ENCODE measurements at regions not wholly inside any gene's neighbourhood (a gene's known extent, or its start where the extent isn't known, plus 50 kb on each side); places are given as distances from the start of the nearest gene placed in this dataset.
"Not testable (repeated sequence)": the region's sequence is repeated elsewhere in the genome, so short reads cannot be mapped to it uniquely, and the experiment has no call there.

GRCh38 chr1:82367456-82367855 is 566.7 kb downstream of the ADGRL2 start:
- in situ Hi-C loops (cut with MboI; ENCODE audit: low pct_ligation_motif_present in 1 of 4, low pct_unique_long_range_greater_than_20kb in 1 of 4, low sequenced_read_pairs in 3 of 4), result no loop called here
- Histone ChIP-seq H3K4me3 (no peak overlapping the region), H3K27ac (no peak overlapping the region), H3K9me3 (no peaks in the 10 kb centered on the region), H3K4me1 (no peaks in the 10 kb centered on the region), H3K27me3 (no peaks in the 10 kb centered on the region), H3K36me3 (no peaks in the 10 kb centered on the region)
- no peak for DNase-seq
- TF ChIP-seq POLR2AphosphoS5 (IDR thresholded peaks at IDR 0.05) (no peak), POLR2A (IDR thresholded peaks at IDR 0.05) (no peak), EP300 (IDR thresholded peaks at IDR 0.05; ENCODE audit: low read depth) (no peak)
- TF ChIP-seq, protein P1, sequence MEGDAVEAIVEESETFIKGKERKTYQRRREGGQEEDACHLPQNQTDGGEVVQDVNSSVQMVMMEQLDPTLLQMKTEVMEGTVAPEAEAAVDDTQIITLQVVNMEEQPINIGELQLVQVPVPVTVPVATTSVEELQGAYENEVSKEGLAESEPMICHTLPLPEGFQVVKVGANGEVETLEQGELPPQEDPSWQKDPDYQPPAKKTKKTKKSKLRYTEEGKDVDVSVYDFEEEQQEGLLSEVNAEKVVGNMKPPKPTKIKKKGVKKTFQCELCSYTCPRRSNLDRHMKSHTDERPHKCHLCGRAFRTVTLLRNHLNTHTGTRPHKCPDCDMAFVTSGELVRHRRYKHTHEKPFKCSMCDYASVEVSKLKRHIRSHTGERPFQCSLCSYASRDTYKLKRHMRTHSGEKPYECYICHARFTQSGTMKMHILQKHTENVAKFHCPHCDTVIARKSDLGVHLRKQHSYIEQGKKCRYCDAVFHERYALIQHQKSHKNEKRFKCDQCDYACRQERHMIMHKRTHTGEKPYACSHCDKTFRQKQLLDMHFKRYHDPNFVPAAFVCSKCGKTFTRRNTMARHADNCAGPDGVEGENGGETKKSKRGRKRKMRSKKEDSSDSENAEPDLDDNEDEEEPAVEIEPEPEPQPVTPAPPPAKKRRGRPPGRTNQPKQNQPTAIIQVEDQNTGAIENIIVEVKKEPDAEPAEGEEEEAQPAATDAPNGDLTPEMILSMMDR (IDR thresholded peaks at IDR 0.05), result no peak
- WGBS, 2 donors (ENCODE audit: low coverage in 1 of 2), result 84 to 95% methylated on average over 2 of the region's 2 CpGs
- intact Hi-C loops (cut with DNase I; ENCODE audit: low total_unique reads), result no loop called here

DNA sequence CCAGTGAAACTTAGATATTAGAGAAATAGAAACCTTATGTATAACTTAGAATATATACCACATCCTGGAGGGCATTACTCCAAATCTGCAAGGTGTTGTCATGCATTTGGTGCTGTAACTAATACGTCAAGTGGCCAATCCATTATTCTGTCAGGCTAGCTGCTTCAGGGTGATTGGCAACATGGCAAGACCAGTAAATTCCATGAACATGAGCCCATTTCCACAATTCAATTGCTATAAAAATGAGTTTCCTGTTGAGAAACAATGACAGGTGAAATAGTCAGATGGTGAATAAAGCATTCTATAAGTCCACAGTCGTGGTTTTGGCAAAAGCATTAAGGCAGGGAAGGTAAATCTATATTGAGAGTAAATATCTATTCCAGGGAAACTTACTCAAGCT is 566.0 kb downstream of the ADGRL2 start:
- in situ Hi-C loops (cut with MboI; ENCODE audit: low pct_ligation_motif_present in 1 of 4, low pct_unique_long_range_greater_than_20kb in 1 of 4, low sequenced_read_pairs in 3 of 4), result no loop called here

GRCh38 chr1:82359541-82359940 is 558.8 kb downstream of the ADGRL2 start:
- H3K27ac ChIP-seq; intact Hi-C loops (cut with DNase I; ENCODE audit: low total_unique reads); H3K4me1 ChIP-seq; DNase-seq; H3K9me3 ChIP-seq; H3K36me3 ChIP-seq; H3K27me3 ChIP-seq; in situ Hi-C loops (cut with MboI; ENCODE audit: low pct_ligation_motif_present in 1 of 4, low pct_unique_long_range_greater_than_20kb in 1 of 4, low sequenced_read_pairs in 3 of 4); H3K4me3 ChIP-seq: not testable (repeated sequence)
- WGBS, 2 donors (ENCODE audit: low coverage in 1 of 2), result 75 to 96% methylated on average over 4 to 5 of the region's 5 CpGs

More for the DNA sequence above, 566.0 kb downstream of the ADGRL2 start:
- intact Hi-C loops (cut with DNase I; ENCODE audit: low total_unique reads), result no loop called here
- Histone ChIP-seq H3K27me3 (no peaks in the 10 kb centered on the region), H3K4me3 (no peak overlapping the region), H3K36me3 (no peaks in the 10 kb centered on the region), H3K27ac (no peak overlapping the region), H3K4me1 (no peaks in the 10 kb centered on the region), H3K9me3 (no peaks in the 10 kb centered on the region)
- DNase-seq, result no peak
- TF ChIP-seq EP300 (IDR thresholded peaks at IDR 0.05; ENCODE audit: low read depth) (no peak), POLR2A (IDR thresholded peaks at IDR 0.05) (no peak), POLR2AphosphoS5 (IDR thresholded peaks at IDR 0.05) (no peak)
- TF ChIP-seq, protein P1 (IDR thresholded peaks at IDR 0.05), result no peak
- WGBS, 2 donors (ENCODE audit: low coverage in 1 of 2), result 71 to 73% methylated on average over 2 of the region's 2 CpGs

- H3K4me3 ChIP-seq; H3K27ac ChIP-seq; H3K27me3 ChIP-seq; intact Hi-C loops (cut with DNase I; ENCODE audit: low total_unique reads); H3K36me3 ChIP-seq; H3K4me1 ChIP-seq; H3K9me3 ChIP-seq; DNase-seq; in situ Hi-C loops (cut with MboI; ENCODE audit: low pct_ligation_motif_present in 1 of 4, low pct_unique_long_range_greater_than_20kb in 1 of 4, low sequenced_read_pairs in 3 of 4): not testable (repeated sequence)
- WGBS, 2 donors (ENCODE audit: low coverage in 1 of 2), result 67 to 84% methylated on average over 4 of the region's 4 CpGs
Observed at GRCh38 chr1:82358706-82359105, 558.0 kb downstream of the ADGRL2 start.

- 81 to 86% methylated on average over 3 to 5 of the region's 5 CpGs for WGBS, 2 donors (ENCODE audit: low coverage in 1 of 2)
- in situ Hi-C loops (cut with MboI; ENCODE audit: low pct_ligation_motif_present in 1 of 4, low pct_unique_long_range_greater_than_20kb in 1 of 4, low sequenced_read_pairs in 3 of 4); H3K27ac ChIP-seq; H3K36me3 ChIP-seq; intact Hi-C loops (cut with DNase I; ENCODE audit: low total_unique reads); H3K4me3 ChIP-seq; DNase-seq; H3K9me3 ChIP-seq; H3K27me3 ChIP-seq; H3K4me1 ChIP-seq: not testable (repeated sequence)
Observed at GRCh38 chr1:82354546-82354945, 553.8 kb downstream of the ADGRL2 start.

- TF ChIP-seq, protein P1 (IDR thresholded peaks at IDR 0.05), result no peak
- TF ChIP-seq EP300 (IDR thresholded peaks at IDR 0.05; ENCODE audit: low read depth) (no peak), POLR2A (IDR thresholded peaks at IDR 0.05) (no peak), POLR2AphosphoS5 (IDR thresholded peaks at IDR 0.05) (no peak)
- in situ Hi-C loops (cut with MboI; ENCODE audit: low pct_ligation_motif_present in 1 of 4, low pct_unique_long_range_greater_than_20kb in 1 of 4, low sequenced_read_pairs in 3 of 4) (no loop called here), intact Hi-C loops (cut with DNase I; ENCODE audit: low total_unique reads) (no loop called here)
- DNase-seq, result no peak
- Histone ChIP-seq H3K27me3 (no peaks in the 10 kb centered on the region), H3K4me1 (no peaks in the 10 kb centered on the region), H3K4me3 (no peak overlapping the region), H3K36me3 (no peaks in the 10 kb centered on the region), H3K9me3 (no peaks in the 10 kb centered on the region), H3K27ac (no peak overlapping the region)
- 79 to 100% methylated on average over 1 to 2 of the region's 2 CpGs for WGBS, 2 donors (ENCODE audit: low coverage in 1 of 2)
Observed at GRCh38 chr1:82348487-82348886, 547.8 kb downstream of the ADGRL2 start.
